ENCODE measurements at regions not wholly inside any gene's neighbourhood (a gene's known extent, or its start where the extent isn't known, plus 50 kb on each side); places are given as distances from the start of the nearest gene placed in this dataset.

GRCh38 chr1:219330669-219331068, 157.0 kb downstream of the LYPLAL1 start:
- Histone ChIP-seq H3K36me3 (replicated peaks) (no peaks in the 10 kb centered on the region), H3K27ac (no peak overlapping the region), H3K27me3 (replicated peaks) (no peaks in the 10 kb centered on the region), H3K4me3 (ENCODE audit: low read depth, low read length) (no peak overlapping the region)
- in situ Hi-C loops (cut with HindIII; ENCODE audit: low pct_ligation_motif_present, low sequenced_read_pairs), result no loop called here
- TF ChIP-seq CTCF (IDR thresholded peaks at IDR 0.05; ENCODE audit: low read depth, low read length, missing control alignments), result no peak
- DNase-seq, result no peak

GRCh38 chr1:219330001-219330400, 156.3 kb downstream of the LYPLAL1 start:
- in situ Hi-C loops (cut with HindIII; ENCODE audit: low pct_ligation_motif_present, low sequenced_read_pairs), result no loop called here
- H3K27ac ChIP-seq, result peak overlapping the region; percentile 51
- no peak for TF ChIP-seq CTCF (IDR thresholded peaks at IDR 0.05; ENCODE audit: low read depth, low read length, missing control alignments)
- DNase-seq, result no peak
- H3K36me3 ChIP-seq (replicated peaks), result no peaks in the 10 kb centered on the region
- no peaks in the 10 kb centered on the region for H3K27me3 ChIP-seq (replicated peaks)
- H3K4me3 ChIP-seq (ENCODE audit: low read depth, low read length), result no peak overlapping the region

GRCh38 chr1:219329578-219329977, 155.9 kb downstream of the LYPLAL1 start:
- in situ Hi-C loops (cut with HindIII; ENCODE audit: low pct_ligation_motif_present, low sequenced_read_pairs), result no loop called here
- Histone ChIP-seq H3K36me3 (replicated peaks) (no peaks in the 10 kb centered on the region), H3K27me3 (replicated peaks) (no peaks in the 10 kb centered on the region), H3K27ac (peak overlapping the region; percentile 51), H3K4me3 (ENCODE audit: low read depth, low read length) (no peak overlapping the region)
- peak; percentile 66 for DNase-seq
- no peak for TF ChIP-seq CTCF (IDR thresholded peaks at IDR 0.05; ENCODE audit: low read depth, low read length, missing control alignments)

GRCh38 chr1:219326843-219327242, 153.2 kb downstream of the LYPLAL1 start:
- Histone ChIP-seq H3K27me3 (replicated peaks) (no peaks in the 10 kb centered on the region), H3K27ac (no peak overlapping the region), H3K4me3 (ENCODE audit: low read depth, low read length) (no peak overlapping the region), H3K36me3 (replicated peaks) (no peaks in the 10 kb centered on the region)
- no peak for DNase-seq
- in situ Hi-C loops (cut with HindIII; ENCODE audit: low pct_ligation_motif_present, low sequenced_read_pairs), result no loop called here
- no peak for TF ChIP-seq CTCF (IDR thresholded peaks at IDR 0.05; ENCODE audit: low read depth, low read length, missing control alignments)

GRCh38 chr1:219325368-219325742, 151.7 kb downstream of the LYPLAL1 start:
- no peaks in the 10 kb centered on the region for H3K27me3 ChIP-seq (replicated peaks)
- in situ Hi-C loops (cut with HindIII; ENCODE audit: low pct_ligation_motif_present, low sequenced_read_pairs), result no loop called here
- H3K27ac ChIP-seq, result peak overlapping the region; percentile 85
- TF ChIP-seq CTCF (IDR thresholded peaks at IDR 0.05; ENCODE audit: low read depth, low read length, missing control alignments), result no peak
- no peak overlapping the region for H3K4me3 ChIP-seq (ENCODE audit: low read depth, low read length)
- no peaks in the 10 kb centered on the region for H3K36me3 ChIP-seq (replicated peaks)
- no peak for DNase-seq

- no peak for TF ChIP-seq CTCF (IDR thresholded peaks at IDR 0.05; ENCODE audit: low read depth, low read length, missing control alignments)
- Histone ChIP-seq H3K27ac (peak overlapping the region; percentile 85), H3K36me3 (replicated peaks) (no peaks in the 10 kb centered on the region), H3K27me3 (replicated peaks) (no peaks in the 10 kb centered on the region), H3K4me3 (ENCODE audit: low read depth, low read length) (no peak overlapping the region)
- in situ Hi-C loops (cut with HindIII; ENCODE audit: low pct_ligation_motif_present, low sequenced_read_pairs), result no loop called here
- DNase-seq, result peak; percentile 90
Observed at GRCh38 chr1:219324629-219325367, 151.1 kb downstream of the LYPLAL1 start.
